H1 (cell line): ENCODE measurements at regions not wholly inside any gene's neighbourhood (a gene's known extent, or its start where the extent isn't known, plus 50 kb on each side); places are given as distances from the start of the nearest gene placed in this dataset.

Source experiments
- CTCF ChIA-PET: fragments of 300-600 bp; sonication (Branson Sonifier 250); formaldehyde crosslinking; loops from one replicate; lab custom pipeline; 2021; ENCODE audit not compliant: partially characterized antibody; lab: Charles Lee
- POLR2A ChIA-PET: fragments of 300-600 bp; sonication (Branson Sonifier 250); formaldehyde crosslinking; loops from one replicate; lab custom pipeline; 2021; ENCODE audit warnings: inconsistent platforms; ENCODE audit not compliant: partially characterized antibody; lab: Charles Lee
- DNase-seq, 2 experiments: peaks; one replicate each; pipeline versions ENCODE4 v3.0.0 to v3.0.0-alpha.2; 2010 to 2022; ENCODE audit warnings: low spot score in 2 of 2, low read depth in 1 of 2, mixed read lengths in 1 of 2
- FAIRE-seq: peaks from 2 replicates; lab custom pipeline; 2011; peaks lifted over from hg19 to GRCh38; lab: Jason Lieb, UNC
- H2AFZ ChIP-seq: 2 replicates; pipeline ENCODE4 v1.8.1; 2012; ENCODE audit warnings: low read length, inconsistent platforms
- H2AK5ac ChIP-seq: 2 replicates; pipeline ENCODE4 v1.6.1; 2013; ENCODE audit warnings: low read depth, low read length
- H2BK120ac ChIP-seq: replicated peaks from 2 replicates; pipeline ENCODE3; 2013; ENCODE audit warnings: low read depth, low read length, inconsistent platforms
- H2BK12ac ChIP-seq: 2 replicates; pipeline ENCODE4 v1.6.1; 2013; ENCODE audit warnings: low read depth, low read length
- H2BK15ac ChIP-seq: 2 replicates; pipeline ENCODE4 v1.6.1; 2013; ENCODE audit warnings: low read length
- H2BK20ac ChIP-seq: 2 replicates; pipeline ENCODE4 v1.6.1; 2013; ENCODE audit warnings: low read length
- H2BK5ac ChIP-seq: 2 replicates; pipeline ENCODE4 v1.6.1; 2013; ENCODE audit warnings: low read depth, low read length
- H3K14ac ChIP-seq: 2 replicates; pipeline ENCODE4 v1.6.1; 2013; ENCODE audit warnings: inconsistent platforms; ENCODE audit not compliant: insufficient read length
- H3K18ac ChIP-seq: 2 replicates; pipeline ENCODE4 v1.6.1; 2013; ENCODE audit warnings: low read length; ENCODE audit errors: extremely low read depth
- H3K23ac ChIP-seq: 2 replicates; pipeline ENCODE4 v1.6.1; 2013; ENCODE audit warnings: inconsistent platforms; ENCODE audit not compliant: insufficient read length
- H3K23me2 ChIP-seq: 2 replicates; pipeline ENCODE4 v1.6.1; 2013; ENCODE audit warnings: low read depth, low read length
- H3K27ac ChIP-seq: 2 replicates; pipeline ENCODE4 v1.6.1; 2011; ENCODE audit warnings: low read depth, low read length, inconsistent platforms
- H3K27me3 ChIP-seq, 4 experiments: replicated peaks in 1 of 4; 1 replicate in 1 of 4; 2 replicates in 3 of 4; pipeline versions ENCODE4 v1.6.1 to v1.8.1; 2011 to 2013; ENCODE audit warnings: low read length in 3 of 4, mild to moderate bottlenecking in 3 of 4, inconsistent platforms in 2 of 4, mixed read lengths in 2 of 4, moderate library complexity in 1 of 4; ENCODE audit not compliant: control insufficient read depth in 3 of 4, insufficient read depth in 3 of 4; ENCODE audit errors: extremely low read depth in 1 of 4
- H3K36me3 ChIP-seq, 4 experiments: 2 replicates each; pipeline versions ENCODE4 v1.6.1 to v1.8.1; 2011 to 2013; ENCODE audit warnings: mild to moderate bottlenecking in 4 of 4, low read length in 3 of 4, moderate library complexity in 2 of 4, control low read depth in 1 of 4, inconsistent platforms in 1 of 4; ENCODE audit not compliant: insufficient read depth in 4 of 4, control insufficient read depth in 2 of 4
- H3K4ac ChIP-seq: replicated peaks from 2 replicates; pipeline ENCODE3; 2013; ENCODE audit warnings: low read length, low read depth, mixed read lengths, inconsistent platforms; ENCODE audit not compliant: insufficient read length
- H3K4me1 ChIP-seq, 4 experiments: replicated peaks in 1 of 4; 1 replicate in 1 of 4; 2 replicates in 3 of 4; pipeline versions ENCODE4 v1.6.1 to v1.8.1; 2011 to 2013; ENCODE audit warnings: low read length in 3 of 4, inconsistent platforms in 2 of 4, mixed read lengths in 1 of 4; ENCODE audit not compliant: insufficient read depth in 4 of 4, control insufficient read depth in 3 of 4
- H3K4me2 ChIP-seq, 2 experiments: 2 replicates each; pipeline versions ENCODE4 v1.6.1 to v1.8.1; 2011 to 2013; ENCODE audit warnings: low read depth in 2 of 2, low read length in 2 of 2, control low read depth in 1 of 2, inconsistent platforms in 1 of 2, mild to moderate bottlenecking in 1 of 2; ENCODE audit not compliant: insufficient read depth in 1 of 2
- H3K4me3 ChIP-seq, 4 experiments: fragments of 200-600, 300-600 bp in 1 of 4; sonication (generic), shearing (Covaris generic), sonication (Bioruptor Twin) in 1 of 4; 2 replicates each; pipeline versions ENCODE4 v1.5.1 to v1.8.1; 2011 to 2016; ENCODE audit warnings: low read length in 4 of 4, low read depth in 3 of 4, control low read depth in 2 of 4, inconsistent platforms in 2 of 4, mild to moderate bottlenecking in 2 of 4, mixed read lengths in 1 of 4, moderate library complexity in 1 of 4; ENCODE audit not compliant: insufficient read depth in 2 of 4; ENCODE audit errors: extremely low read depth in 1 of 4
- H3K56ac ChIP-seq: replicated peaks from 2 replicates; pipeline ENCODE3; 2013; ENCODE audit warnings: low read depth, mild to moderate bottlenecking, mixed read lengths, low read length, inconsistent platforms; ENCODE audit not compliant: insufficient read length
- H3K79me1 ChIP-seq: 2 replicates; pipeline ENCODE4 v1.6.1; 2013; ENCODE audit warnings: low read depth, low read length, control low read depth
- H3K79me2 ChIP-seq, 2 experiments: 2 replicates each; pipeline versions ENCODE4 v1.6.1 to v1.8.1; 2012 to 2013; ENCODE audit warnings: low read length in 2 of 2, mild to moderate bottlenecking in 2 of 2, inconsistent platforms in 1 of 2; ENCODE audit not compliant: insufficient read depth in 2 of 2, control insufficient read depth in 1 of 2
- H3K9ac ChIP-seq, 4 experiments: replicated peaks in 1 of 4; 1 replicate in 1 of 4; 2 replicates in 3 of 4; pipeline versions ENCODE4 v1.6.1 to v1.8.1; 2011 to 2013; ENCODE audit warnings: low read depth in 3 of 4, low read length in 3 of 4, control low read depth in 2 of 4, mild to moderate bottlenecking in 2 of 4, moderate library complexity in 2 of 4, inconsistent platforms in 1 of 4; ENCODE audit errors: extremely low read depth in 1 of 4
- H3K9me3 ChIP-seq, 2 experiments: 2 replicates each; pipeline versions ENCODE4 v1.6.1 to v1.8.1; 2012 to 2013; ENCODE audit warnings: mild to moderate bottlenecking in 2 of 2, moderate library complexity in 2 of 2, control low read depth in 1 of 2, inconsistent platforms in 1 of 2, low read depth in 1 of 2, low read length in 1 of 2, mixed read lengths in 1 of 2; ENCODE audit not compliant: insufficient read depth in 2 of 2
- H4K20me1 ChIP-seq, 2 experiments: replicated peaks in 1 of 2; 2 replicates each; pipeline versions ENCODE3 to v1.8.1; 2011 to 2013; ENCODE audit warnings: inconsistent platforms in 2 of 2, low read length in 2 of 2, mild to moderate bottlenecking in 1 of 2; ENCODE audit not compliant: insufficient read depth in 2 of 2, control insufficient read depth in 1 of 2
- H4K5ac ChIP-seq: 2 replicates; pipeline ENCODE4 v1.6.1; 2013; ENCODE audit warnings: low read length, low read depth, mixed read lengths, inconsistent platforms; ENCODE audit not compliant: insufficient read length
- H4K8ac ChIP-seq: 2 replicates; pipeline ENCODE4 v1.8.0; 2013; ENCODE audit warnings: mild to moderate bottlenecking, moderate library complexity, low read length, inconsistent platforms; ENCODE audit not compliant: insufficient read depth; ENCODE audit errors: extremely low read depth
- H4K91ac ChIP-seq: replicated peaks from 2 replicates; pipeline ENCODE3; 2013; ENCODE audit warnings: low read length, mixed read lengths, inconsistent platforms; ENCODE audit not compliant: insufficient read length
- RXRA ChIP-seq: IDR thresholded peaks from 2 replicates; pipeline ENCODE4 v1.6.1; 2011; ENCODE audit warnings: low read depth, mild to moderate bottlenecking, low read length, moderate library complexity; ENCODE audit not compliant: insufficient read depth

- ChIA-PET CTCF (interaction anchor here (1.1 kb wide), 1 partner anchor 8 kb away, joined by 3 read pairs; no protein-coding TSS in a partner anchor), POLR2A (no interaction called here)
- H3K79me1 ChIP-seq, result no peaks in the 10 kb centered on the region
- H2BK120ac ChIP-seq, result no peak overlapping the region
- H3K4me2 ChIP-seq, result no peak overlapping the region
- no peak for DNase-seq
- no peak overlapping the region for H3K18ac ChIP-seq
- H3K27me3 ChIP-seq, result no peaks in the 10 kb centered on the region
- H2AFZ ChIP-seq, result no peak overlapping the region
- no peaks in the 10 kb centered on the region for H4K20me1 ChIP-seq
- H3K36me3 ChIP-seq, result no peaks in the 10 kb centered on the region; a peak in 2 of 8 replicates
- no peaks in the 10 kb centered on the region for H3K79me2 ChIP-seq
- H3K23me2 ChIP-seq, result no peaks in the 10 kb centered on the region; the same call in 1 of the 2 replicates
- no peak overlapping the region for H3K27ac ChIP-seq
- H2BK12ac ChIP-seq, result no peak overlapping the region
- no peak overlapping the region for H3K14ac ChIP-seq
- H3K4me3 ChIP-seq, result no peak overlapping the region
- no peak overlapping the region for H4K5ac ChIP-seq
- H3K9me3 ChIP-seq, result no peaks in the 10 kb centered on the region; a peak in 1 of 4 replicates
- peaks cover 0 to 5% (median 0%) of the 10 kb centered on the region in 4 experiments; a peak in 2 of 7 replicates for H3K4me1 ChIP-seq
- no peak overlapping the region for H2BK5ac ChIP-seq
- H3K4ac ChIP-seq, result no peak overlapping the region
- FAIRE-seq, result no peak
- no peak overlapping the region for H3K56ac ChIP-seq
- H4K91ac ChIP-seq, result no peak overlapping the region
- H2AK5ac ChIP-seq, result no peak overlapping the region
- TF ChIP-seq RXRA, result no peak
- no peak overlapping the region for H3K9ac ChIP-seq
- H4K8ac ChIP-seq, result no peak overlapping the region
- H2BK15ac ChIP-seq, result no peak overlapping the region
- H3K23ac ChIP-seq, result no peak overlapping the region
- H2BK20ac ChIP-seq, result no peak overlapping the region
Measured at GRCh38 chr2:220420820-220421219, 793.4 kb downstream of the SLC4A3 start.
